HG02852 (cell line): ENCODE measurements at regions not wholly inside any gene's neighbourhood (a gene's known extent, or its start where the extent isn't known, plus 50 kb on each side); places are given as distances from the start of the nearest gene placed in this dataset.

Source experiments
- ATAC-seq: cut with Tn5 transposase; IDR thresholded peaks from one replicate; pipeline ENCODE4 v1.9.1; 2021; ENCODE audit warnings: mild to moderate bottlenecking, moderate library complexity; ENCODE audit not compliant: unreplicated experiment

DNA sequence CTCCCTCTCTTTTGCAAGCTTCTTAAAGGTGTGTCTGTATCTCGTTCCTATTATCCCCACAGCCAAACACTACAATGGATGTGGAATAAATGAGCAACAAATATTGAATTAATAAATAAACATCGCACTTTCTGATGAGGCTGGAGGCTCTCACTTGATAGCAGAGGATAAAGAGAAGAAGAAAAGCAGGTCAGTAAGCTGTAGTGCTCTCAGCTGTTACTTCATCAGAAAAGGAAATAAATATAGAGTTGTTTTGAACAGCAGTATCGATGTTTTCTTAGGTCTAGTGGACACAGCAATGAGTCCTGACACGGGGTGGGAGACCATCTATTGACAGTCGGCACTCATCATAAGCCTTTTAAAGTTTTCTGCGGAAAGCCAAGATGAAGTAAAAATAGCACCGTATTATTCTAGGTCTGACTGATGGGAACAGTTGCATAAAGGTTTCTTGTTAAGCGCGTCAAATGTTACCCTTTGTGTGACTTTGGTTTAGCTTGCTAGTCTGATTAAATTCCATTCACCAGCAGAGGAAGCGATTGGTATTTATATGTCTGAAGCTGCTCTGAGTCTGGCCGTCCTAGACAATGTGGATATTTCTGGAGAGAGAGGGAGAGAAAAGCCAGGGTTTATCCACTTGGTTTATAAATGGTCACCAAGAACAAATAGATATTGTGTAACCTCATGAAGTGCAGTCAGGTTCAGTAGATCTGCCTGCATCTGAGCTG lies 646.1 kb downstream of the CDH11 start:
- no peak for ATAC-seq

DNA sequence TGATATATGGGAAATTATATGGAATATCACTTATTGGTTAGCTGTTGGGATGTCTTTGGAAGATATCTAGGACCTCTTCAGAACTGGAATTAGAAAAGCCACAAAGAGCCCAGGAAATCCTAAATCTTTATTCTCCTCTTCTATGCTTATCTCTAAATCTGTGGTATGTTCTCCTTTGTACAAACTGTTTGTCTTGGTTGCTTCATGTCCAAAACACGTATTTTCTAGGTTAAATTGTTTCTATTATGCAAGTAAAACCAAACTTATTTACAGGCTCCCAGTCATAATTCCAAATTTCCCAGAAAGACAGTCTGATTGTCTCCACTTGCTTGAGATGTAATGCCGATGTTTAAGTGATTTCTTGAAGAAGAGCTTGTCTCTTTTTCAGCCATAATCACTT lies 650.9 kb downstream of the CDH11 start:
- ATAC-seq: no peak

DNA sequence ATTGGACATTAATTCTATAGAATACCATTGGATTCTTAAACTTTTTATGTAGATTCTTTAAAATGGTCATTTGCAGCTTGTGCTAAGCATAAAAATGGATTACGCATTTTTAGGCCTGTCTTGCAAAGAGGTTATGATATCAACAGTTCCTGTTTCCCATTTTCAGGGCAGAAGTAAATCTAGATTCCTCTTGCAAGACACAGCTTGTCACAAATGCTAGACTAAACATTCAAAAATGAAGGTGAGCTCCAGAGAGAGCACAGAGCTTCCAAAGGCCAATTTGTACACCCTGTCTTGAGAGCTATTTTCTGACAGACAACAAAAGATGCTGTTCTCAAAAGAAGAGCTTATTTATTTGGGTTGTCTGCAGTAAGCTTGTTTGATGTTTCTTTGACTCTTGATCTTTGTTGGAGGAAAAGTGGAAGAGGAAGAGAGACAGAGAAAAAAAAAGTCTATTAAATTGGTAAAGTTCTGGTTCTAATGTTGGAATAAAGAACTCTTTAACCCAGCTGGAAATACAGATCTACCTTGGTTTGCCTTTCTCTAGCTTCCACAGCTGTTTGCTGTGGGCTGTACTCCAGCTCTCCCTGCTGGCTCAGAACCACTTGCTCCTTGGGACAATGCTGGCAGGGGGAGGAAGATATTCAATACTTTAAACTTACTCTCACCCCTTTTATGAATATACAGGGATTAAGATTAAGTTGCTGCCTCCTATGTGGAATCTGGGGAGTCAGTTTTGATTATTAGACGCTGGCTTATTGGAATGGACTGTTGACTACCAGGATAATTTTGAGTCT lies 651.8 kb downstream of the CDH11 start:
- ATAC-seq: no peak

DNA sequence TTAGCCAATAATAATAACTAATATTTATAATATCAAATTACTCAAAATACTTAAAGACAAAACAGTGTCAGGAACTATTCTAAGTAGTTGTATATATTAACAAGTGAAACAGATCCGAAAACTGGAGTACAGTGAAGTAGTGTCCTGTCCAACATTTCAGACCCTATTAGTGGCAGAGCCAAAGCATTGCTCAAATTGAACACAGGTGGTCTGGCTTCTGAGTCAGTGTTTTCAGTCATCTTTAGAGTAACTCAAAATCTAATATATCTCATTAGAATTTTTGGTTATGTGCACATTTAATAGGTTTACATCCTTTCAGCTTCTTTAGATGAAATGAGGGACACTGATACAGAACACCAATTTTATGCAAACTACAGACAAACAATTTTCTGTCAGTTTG lies 652.5 kb downstream of the CDH11 start:
- ATAC-seq: no peak

DNA sequence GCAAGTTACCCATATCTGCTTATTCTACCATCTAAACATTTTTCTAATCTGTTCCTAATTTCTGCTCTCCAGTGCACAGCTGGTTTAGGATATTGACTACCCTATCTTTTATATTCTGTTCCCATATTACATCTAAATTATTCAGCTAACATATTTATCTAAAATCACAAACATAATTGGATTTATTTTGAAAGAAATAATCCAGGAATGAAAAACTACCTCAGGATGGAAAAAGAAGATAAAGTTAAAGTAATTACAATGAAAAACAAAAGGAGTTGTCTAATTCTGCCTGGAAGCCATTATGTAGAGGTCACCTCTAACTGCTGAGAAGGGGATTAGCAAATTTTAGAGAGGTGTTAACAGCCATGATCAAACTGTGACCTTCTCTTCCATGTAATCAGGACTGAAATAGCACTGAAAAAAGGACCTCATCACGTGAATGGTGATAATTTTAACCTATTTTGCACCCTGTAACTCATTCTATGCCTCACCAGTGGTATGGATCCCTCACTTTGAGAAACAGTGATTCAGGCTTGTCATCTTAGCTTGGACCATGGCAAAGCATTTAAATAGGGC lies 653.3 kb downstream of the CDH11 start:
- no peak for ATAC-seq

DNA sequence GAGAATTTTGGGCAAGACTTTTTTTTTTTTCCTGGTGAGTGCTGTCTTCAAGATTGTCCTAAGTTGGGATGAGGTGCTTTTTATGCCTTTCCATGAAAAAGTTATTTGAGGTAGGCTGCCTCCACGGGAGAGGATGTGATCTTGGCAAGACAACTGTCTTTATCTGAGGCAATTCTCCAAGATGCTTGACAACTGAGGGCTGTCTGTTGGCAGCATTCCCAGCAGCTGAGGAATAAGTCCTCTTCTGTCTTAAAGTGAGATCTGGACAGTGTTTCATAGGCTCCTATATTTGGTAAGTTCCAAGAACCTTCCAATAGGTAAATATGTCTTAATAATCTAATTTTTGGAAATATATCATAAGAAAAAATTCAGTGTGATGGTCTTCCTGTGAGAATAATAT lies 662.0 kb downstream of the CDH11 start:
- ATAC-seq: no peak

DNA sequence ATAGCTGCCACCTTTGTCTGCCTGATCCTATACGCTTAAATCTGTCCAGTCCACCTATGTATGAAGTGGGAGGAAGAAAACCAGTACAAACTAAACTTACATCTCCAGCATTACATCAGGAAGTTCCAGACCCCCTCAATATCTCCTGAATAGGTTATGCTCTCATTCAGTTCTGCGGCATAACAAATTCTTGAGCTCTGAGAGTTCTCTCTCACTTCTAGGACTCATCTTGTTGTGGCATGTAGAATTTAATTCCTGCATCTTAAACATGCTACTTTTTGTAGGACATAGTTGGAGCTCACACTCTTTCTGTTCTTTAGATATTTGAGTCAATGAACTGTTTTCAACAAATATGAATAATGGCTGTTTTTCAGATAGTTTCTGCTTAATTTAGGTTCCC lies 662.5 kb downstream of the CDH11 start:
- no peak for ATAC-seq

DNA sequence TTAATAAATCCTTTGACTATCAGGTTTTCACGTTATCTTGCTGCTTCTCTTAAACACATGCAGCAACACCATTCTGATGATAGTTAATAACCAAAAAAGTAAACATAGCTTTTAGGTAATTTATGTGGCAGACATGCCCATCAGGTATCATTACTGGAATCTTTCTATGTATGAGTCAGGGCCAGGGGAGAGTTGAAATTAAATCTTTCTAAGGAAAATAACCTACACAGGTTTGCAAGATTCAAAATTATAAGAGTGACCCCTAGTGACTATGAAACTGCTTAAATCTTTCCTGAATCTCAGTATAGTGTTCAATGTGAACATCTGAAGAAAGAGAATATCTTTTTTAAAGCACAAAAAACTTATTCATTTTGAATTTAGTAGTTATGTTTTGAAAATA lies 666.6 kb downstream of the CDH11 start:
- ATAC-seq: no peak

DNA sequence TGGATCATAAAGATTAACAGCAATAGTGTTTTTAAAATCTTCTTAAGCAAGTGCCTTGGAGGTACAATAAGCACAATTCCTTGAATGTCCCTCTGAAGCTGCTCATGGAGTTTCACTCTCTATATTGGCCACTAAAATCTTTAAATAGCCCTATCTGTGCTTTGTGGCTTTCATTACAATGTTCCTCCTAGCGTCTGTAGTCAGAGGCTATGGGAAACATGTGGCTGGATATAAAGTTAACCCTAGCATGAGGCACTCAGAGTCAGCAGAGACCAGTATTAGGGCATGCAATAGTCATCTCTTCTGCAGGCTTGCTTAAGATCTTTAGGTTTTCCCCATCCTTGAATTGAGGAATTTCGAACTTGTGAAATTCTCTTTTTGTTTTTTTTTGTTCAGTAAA lies 668.2 kb downstream of the CDH11 start:
- ATAC-seq: no peak

DNA sequence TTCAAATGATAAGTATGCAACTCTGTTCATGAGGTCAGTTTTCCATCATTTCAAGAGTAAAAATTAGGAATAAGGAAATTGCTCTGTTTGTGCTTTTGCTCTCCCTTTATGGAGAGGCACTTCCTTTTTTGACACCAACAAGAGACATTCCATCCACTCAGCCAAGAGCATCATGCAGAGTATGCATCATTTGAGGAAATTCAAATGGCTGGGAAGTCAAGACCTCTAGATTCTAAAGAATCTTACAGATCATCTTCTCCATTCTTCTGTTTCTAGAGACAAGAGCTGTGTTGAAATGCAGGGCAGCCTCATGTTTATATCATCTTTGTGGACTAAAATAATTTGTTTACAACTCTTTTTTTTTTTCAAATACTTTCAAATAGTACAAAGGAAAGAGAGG lies 669.4 kb downstream of the CDH11 start:
- ATAC-seq: no peak

DNA sequence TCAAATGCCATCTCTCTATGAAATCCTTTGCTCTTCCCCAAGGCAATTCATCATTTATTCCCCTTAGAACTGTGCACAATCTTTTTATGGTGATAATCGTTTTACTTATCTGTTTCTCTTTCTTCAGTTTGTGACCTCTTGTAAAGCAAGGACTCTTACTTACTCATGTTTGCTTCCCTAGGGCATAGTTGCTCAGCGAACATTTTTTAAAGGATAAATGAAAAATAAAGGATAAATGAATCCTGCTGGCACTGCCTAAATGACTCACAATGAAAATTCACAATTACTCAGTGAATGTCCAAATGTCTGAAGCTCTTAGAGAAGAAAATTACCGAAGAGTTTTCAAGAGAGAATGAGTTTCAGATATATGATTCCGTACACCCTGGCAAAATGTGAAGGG lies 671.7 kb downstream of the CDH11 start:
- no peak for ATAC-seq

DNA sequence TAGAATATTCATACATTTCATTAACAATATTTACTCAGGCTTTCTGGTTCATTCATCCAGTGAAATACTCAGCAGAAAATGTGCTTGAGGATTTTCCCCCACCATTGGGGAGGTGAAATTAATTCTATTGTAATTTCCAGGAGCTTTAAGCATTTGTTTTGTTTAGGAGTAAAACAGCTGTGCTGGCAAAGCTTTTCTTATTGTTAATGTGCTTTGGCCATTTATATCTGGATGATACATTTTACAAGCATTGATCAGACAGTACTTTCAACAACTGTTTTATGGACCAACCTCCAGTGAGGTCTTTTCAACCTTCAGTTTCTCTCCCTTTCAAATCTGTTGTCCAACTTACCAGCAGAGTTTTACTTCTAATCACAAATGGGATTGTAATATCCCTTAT lies 672.4 kb downstream of the CDH11 start:
- ATAC-seq: no peak

DNA sequence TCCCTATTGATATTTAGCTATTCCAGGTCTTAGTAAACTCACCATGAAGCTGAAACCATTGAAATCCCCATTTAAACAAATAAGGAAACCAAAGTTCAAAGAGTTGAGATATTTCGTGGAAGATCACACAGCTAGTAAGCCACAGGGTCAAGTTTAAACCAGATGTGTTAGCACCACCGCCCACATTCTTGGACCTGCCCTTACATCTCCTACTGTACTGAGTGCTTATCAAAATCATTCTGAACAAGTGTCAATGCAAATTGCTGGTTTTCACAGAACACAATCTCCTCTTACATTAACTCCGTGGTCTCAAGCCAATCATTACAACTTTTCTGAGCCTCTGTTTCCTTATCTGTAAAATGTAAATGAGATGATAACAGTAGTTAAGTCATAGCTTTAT lies 676.2 kb downstream of the CDH11 start:
- ATAC-seq: no peak

DNA sequence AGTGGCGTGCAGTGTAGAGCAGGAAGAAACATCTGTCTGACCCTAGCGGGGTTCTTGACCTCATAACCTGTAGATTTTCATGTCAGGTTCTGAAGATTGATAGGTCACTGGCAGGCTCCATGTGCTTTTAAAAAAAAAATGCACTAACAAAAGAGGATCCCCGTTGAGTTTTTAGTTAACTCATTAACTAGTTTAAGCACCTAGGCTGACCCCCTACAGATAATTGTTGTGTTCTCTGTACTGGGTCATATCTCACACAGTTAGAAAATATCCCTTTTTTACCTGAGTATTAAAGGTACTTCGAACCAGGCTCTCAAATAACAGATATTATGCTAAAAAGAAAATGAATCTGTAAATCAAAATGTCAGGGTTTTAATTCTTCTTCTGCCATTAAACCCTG lies 676.6 kb downstream of the CDH11 start:
- ATAC-seq: no peak

DNA sequence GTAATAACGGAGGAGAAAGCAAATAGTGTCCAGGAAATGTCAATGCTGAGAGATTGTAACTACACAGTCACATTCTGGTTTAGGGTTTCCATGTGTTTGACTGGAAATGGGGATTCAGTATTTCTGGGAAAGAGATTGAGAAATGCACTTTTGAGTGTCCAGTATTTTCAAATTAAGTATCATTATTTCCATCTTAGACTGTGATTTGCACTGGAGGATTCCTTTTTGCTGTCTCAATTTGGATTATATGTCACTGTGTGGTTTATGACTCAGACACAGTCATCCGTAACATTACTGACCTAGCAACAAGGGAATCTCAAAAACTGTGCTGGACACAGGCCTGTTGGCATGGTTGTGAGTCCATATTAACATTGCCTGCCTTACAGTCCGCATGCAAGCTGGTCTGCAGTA lies 681.4 kb downstream of the CDH11 start:
- no peak for ATAC-seq

DNA sequence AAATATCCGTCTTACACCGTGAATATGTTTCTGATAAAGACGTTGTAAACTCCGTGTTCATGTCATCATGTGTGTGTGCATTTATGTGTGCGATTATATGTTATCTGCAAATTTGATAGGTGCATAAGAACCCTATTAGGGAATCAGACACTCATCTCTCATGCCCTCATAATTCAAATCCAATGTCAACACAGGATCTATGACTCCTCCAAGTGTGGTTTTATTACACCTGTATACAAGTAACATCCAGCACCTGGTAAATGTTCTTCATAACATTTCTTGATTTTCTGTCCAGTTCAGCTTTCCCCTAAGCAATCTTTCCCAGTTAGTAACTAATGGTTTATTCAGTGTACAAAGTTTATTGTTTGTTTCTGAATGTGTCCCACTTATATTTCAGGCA lies 681.9 kb downstream of the CDH11 start:
- no peak for ATAC-seq

DNA sequence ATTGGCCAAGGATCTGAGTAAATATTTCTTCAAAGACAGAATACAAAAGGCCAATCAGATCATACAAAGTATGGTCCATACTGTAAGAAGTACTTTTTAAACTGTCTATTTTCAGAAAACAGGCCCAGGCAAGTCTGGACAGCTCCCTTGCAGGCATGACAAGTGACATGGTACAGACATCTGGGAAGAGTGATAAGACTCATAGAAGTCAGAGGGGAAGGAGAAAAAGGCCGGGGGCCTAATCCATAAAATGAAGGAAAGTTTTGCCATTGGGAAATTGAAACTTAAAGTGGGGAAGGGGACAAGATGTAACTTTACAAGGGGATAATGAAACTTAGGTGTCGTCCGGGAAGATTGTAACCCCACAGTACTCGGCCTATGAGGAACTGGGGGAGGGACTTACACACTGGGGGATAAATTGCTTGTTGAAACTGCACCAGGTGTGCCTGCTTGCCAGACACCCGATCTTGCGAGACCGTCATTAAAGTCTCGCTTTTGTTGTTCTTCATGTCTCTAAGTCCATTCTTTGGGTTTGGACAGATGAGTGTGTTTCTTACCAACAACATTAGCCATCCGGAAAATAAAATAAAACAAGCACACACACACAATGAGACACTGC lies 684.0 kb downstream of the CDH11 start:
- ATAC-seq: no peak

DNA sequence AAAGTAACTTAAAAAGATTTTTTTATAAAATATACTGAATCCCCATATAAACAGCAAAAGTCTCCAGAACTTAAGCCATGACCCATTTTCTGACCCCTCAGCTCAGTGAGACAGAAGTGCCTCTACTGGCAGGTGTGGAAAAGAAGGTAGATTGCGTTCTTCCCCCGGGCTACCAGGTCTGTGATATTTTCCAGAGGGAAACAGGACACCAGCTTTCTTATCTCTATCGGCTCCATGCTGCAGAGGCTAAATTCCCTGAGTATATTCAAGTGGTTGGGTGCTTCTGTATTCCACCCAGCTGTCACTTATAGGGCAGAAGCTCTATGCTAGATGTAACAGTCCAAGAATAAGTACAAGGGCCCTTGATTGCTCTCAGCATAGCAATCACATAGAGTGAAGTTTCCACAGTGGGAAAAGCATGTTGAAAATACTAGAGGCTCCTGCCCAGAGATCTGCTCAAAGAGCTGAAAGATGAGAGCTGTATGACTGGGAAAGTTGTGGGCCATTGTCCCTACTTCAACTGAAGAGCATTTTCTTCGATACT lies 687.3 kb downstream of the CDH11 start:
- no peak for ATAC-seq

DNA sequence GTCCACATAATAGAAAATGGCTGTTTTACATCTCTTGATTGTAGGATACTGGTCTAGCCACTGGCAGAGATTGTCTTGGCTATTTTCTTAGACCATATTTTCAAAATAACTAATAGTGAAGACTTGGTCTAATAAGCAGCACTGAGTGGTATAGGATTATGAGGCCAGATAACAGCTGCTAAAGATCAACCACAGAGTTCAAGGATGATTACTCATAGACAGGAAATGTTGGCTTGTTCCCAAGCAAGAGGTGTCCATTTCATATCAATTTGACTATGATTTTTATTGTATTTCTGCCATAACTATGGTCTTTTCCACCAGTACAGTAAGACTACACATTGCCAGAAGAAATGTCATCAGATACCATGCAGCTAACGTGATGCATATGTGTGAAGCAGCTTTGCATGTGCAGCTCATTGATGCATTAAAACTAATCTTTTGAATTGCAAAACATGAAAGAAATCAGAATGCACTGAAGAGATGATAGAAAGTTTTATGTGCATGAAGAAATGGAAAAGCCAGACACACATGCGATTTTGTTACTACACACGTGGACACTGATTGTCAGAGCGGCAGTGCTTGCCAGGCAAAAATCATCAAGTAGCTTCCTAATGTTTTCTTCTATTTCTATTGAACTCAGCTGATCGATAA lies 693.3 kb downstream of the CDH11 start:
- ATAC-seq: no peak

DNA sequence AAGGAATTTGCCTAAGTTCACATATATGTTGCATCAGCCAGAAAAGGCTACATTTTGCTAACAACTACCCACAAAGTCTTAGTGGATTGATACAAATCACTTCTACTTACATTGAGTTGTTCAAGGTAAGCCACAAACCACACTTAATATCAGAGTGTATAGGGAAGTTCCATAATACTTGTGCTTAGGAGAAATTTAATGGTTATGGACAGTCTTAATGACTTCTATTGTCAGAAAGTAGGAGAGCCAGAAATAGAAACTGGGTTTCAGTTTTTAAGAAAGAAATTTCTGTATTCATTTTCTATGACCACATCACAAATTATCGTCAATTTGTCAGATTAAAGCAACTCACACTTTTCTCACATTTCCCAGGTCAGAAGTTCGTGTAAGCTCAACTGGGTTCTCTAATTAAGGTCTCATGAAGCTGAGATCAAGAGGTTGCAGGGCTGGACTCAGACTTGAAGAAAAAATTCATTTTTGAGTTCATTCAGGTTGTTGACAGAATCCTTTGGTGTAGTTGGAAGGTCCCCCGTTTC lies 695.7 kb downstream of the CDH11 start:
- no peak for ATAC-seq

DNA sequence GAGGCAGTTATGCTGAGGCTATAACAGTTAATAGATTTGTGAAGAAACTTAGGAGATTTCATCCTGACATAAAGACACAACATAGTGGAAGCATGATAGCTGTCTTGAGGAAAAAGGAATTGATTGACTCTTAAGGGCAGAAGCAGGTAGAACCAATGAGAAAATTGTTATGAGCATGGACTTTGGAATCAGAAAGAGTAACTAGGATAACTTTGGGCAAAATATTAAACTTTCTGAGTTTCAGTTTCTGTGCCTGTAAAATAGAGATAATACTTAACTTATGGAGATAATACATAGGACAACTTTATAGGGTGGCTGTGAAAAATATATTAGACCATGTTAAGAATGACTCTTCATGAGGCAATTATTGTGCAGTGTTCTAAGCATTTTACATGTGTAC lies 696.5 kb downstream of the CDH11 start:
- no peak for ATAC-seq
